GM19240 (cell line): ENCODE measurements at regions not wholly inside any gene's neighbourhood (a gene's known extent, or its start where the extent isn't known, plus 50 kb on each side); places are given as distances from the start of the nearest gene placed in this dataset.

Experiments used
- DNase-seq: peaks from one replicate; pipeline ENCODE4 v3.0.0; 2011; ENCODE audit warnings: low spot score; ENCODE audit not compliant: insufficient read length

- no peak for DNase-seq
These were observed 182.6 kb downstream of the ARRDC4 start for GRCh38 chr15:98143116-98143515.

- no peak for DNase-seq
These were observed 183.9 kb downstream of the ARRDC4 start for GRCh38 chr15:98144388-98144787.

- DNase-seq = no peak
These were observed 185.7 kb downstream of the ARRDC4 start for GRCh38 chr15:98146031-98146820.

DNA sequence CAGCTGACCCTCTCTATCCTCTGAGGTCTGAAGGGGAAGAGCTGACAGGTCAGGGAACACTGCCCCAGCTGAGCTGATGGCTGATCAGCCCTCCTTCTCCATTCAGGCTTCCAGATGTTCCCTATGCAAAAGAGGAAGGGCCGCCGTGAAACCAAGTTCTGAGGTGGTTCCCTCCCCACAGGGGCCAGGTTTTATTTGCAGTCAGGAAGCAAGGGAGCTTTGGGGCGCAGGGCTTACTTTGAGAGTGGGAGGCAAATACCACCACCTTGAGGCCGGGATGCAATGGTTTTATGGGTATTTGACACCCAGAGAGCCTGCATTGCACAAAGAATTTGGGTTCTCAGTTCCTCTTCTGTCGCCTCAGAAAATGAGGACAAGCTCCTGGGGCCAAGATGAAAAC, 186.9 kb downstream of the ARRDC4 start:
- DNase-seq = no peak

DNA sequence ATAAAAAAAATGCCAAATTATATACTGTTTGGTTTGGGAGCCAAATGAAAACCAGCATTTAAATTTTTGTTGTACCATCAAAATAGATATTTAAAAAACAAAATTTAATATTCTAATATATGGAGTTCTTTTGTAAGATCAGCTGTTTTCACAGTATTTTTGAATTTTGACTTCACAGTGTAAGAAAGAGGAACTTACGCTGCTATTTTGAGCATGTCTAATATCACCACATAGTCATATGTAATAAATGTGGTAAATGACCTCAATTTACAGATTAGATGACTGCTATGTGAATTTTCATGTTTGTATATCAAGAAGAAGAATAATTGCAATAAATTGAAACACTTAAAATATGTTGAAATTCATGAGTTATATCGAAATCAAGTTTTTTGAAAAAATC, 189.6 kb downstream of the ARRDC4 start:
- DNase-seq = no peak

DNA sequence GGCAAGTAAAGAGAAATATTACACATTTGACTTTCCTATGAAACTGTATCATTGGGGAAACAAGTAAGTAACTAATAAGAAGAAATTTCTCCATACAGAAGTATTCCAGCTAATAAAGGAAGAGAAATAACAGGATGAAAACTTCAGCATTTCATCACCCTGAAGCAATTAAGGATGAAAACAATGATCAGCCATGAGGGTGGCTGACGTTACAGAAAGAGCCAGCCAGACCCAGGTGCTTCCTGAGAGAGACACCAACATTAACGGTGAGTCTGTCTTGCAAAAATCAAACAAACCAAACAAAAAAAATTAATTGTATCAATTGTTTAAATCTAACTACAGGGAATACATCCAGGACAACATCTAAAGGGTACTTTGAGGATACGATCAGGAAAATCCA, 190.0 kb downstream of the ARRDC4 start:
- no peak for DNase-seq

DNA sequence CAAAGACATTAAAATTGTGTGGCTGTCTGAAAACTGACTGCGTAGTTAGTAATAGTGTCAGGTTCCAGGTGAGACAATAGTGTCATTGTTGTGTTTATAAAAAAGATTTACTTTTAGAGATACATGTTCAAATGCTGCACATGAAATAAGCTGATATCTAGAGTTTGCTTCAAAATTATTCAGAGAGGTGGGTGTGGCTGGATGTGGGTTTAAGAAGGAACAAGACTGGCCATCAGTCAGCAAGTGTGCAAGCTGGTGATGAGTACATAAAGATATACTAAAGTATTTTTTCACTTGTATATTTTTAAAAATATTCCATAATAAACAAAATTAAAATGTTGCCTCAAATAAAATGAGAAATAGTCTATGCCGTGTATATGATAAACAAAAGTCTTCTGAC, 190.6 kb downstream of the ARRDC4 start:
- DNase-seq = no peak

GRCh38 chr15:98152156-98152555, 191.7 kb downstream of the ARRDC4 start:
- DNase-seq = no peak

GRCh38 chr15:98154863-98155262, 194.4 kb downstream of the ARRDC4 start:
- DNase-seq = no peak

- DNase-seq = no peak
These were observed 194.9 kb downstream of the ARRDC4 start for GRCh38 chr15:98155356-98155755.

DNA sequence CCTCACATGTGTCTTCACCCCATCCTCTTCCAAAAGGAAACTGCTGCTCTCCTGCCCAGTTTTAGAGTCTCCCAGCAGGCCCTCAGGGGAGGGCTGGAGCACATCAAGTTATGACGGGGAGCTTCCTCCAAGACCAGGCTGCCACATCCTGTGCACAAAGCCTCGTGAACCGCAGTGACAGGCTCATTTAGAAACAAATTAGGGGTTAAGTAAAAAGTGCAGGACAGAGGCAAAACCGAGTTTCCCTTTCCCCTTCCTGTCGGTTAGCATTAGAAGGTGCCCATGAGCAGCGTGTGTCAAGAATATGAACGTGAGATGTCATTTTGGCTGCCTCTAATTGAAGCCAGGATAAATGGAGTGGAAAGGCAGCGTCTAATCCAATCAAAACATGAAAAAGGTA, 199.7 kb downstream of the ARRDC4 start:
- no peak for DNase-seq

DNA sequence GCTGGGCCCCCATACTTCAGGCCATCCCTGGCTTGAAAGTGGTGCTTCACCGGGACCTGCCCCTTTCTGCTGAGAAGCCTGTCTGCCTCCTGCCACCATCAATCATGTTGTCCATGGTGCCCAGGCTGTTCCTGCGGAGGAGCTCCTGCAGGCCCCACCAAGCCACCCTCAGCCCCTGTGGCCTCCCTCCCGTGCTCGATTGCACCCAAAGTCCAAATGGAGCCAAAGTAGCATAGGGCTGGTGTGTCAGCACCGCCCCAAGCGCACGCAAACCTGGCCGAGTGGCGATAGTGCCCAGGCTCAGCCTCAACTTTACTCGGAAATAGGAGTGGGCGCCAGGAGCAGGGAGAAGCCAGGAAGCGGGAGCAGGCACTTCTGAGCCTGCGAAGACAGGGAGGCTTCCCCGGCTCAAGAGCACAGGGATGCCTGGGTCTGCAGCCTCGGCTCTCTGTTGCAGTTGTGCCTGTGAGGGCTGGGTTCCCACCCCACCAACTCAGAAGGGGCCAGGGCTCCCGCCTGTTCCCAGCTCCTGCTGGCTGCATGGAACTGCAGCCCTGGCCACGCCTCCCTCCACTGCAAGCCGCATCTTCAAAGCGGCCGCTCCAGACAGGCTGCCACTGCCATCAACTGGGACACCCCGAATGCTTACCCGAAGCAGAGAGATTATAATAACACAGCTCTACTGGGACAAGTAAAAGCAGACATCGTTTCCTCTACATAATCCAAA, 203.0 kb downstream of the ARRDC4 start:
- DNase-seq = no peak

GRCh38 chr15:98164571-98164970, 204.1 kb downstream of the ARRDC4 start:
- no peak for DNase-seq

- DNase-seq = no peak
These were observed 204.5 kb downstream of the ARRDC4 start for GRCh38 chr15:98164986-98165385.

DNA sequence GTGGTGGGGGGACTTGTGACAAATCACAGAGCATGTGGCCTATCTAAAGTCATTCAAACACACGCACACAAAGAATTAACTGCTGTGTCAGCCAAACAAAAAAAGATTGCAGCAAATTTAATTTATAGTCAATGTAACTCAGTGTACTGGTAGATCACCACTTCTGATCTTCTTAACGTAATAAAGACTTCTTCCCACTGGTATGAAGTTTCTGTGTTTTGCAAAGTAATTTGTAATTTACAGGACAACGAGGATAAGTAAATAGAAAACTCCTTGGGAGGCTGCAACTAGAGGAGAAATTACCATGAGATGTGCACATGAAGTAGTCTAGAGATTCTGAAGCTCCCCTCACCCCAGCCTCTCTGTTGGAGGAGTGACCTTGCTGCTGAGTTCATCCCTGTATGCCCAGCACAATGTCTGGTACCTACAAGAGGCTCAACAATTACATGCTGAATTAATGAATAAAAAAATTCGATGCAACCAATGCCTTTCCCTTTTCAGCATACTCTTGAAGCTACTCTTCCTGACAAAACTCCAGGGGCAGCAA, 207.3 kb downstream of the ARRDC4 start:
- DNase-seq = no peak

DNA sequence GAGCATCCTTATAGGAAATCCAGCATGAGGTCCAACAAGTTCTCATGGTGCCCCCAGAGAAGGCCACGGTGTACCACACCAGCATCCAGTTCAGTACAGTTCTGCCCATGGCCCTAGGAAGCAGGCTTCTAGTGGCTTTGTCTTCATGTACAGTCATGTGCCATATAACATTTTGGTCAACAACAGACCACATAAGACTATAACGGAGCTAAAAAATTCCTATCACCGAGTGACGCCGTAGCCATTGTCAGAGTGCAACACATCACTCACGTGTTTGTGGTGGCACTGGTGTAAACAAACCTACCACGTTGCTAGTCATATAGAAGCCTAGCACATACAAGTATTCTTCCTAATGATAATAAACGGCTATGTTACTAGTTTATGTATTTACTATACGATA, 209.0 kb downstream of the ARRDC4 start:
- no peak for DNase-seq

GRCh38 chr15:98174286-98174685, 213.8 kb downstream of the ARRDC4 start:
- DNase-seq = no peak

GRCh38 chr15:98174841-98175240, 214.3 kb downstream of the ARRDC4 start:
- DNase-seq = no peak

DNA sequence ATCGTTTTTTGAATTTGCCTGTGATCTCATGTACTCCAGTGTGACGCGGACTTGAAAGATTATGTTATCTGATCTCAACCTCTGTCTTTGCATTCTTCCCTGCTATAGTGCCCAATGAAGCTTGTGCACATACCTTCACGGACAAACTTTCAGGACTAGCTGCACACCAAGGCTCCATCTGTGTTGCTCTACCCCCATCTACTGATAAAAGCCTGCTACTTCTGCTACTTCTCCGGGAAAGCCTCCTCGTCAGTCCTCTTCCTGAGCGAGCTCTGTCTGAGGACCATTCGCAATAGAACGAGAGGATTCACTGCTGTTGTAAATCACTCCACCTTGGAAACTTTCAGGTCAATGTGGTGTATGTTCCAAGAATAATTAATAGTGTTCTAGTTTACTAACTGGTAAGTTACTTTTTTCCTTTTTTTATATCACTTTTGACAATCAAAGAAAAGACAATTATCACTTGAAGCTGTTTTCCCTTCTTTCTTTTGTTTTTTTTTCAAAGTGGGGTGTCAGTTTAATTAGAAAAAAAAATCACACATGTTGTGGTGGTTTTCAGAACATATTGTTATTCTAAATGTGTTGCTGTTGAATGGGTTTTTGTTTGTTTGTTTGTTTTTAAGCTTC, 217.6 kb downstream of the ARRDC4 start:
- DNase-seq = no peak

DNA sequence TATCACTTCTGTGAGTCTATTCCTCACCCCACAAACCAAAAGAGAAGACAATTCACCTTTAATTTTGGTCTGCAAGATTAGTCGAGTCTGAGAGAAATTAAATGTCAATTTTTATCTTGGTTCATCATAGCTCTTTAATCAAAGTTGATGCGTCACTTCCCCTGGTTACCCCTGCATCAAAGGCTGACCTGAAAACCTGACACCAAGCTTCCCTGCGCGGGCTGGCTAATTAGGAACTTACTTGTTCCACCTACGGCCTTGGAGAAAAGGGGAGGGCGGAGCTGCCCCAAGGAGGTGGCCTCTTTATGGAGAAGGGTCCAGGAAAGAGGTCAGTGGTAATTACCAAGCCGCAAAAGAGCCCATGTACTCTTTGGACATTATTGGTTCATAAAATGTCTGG, 218.4 kb downstream of the ARRDC4 start:
- no peak for DNase-seq

DNA sequence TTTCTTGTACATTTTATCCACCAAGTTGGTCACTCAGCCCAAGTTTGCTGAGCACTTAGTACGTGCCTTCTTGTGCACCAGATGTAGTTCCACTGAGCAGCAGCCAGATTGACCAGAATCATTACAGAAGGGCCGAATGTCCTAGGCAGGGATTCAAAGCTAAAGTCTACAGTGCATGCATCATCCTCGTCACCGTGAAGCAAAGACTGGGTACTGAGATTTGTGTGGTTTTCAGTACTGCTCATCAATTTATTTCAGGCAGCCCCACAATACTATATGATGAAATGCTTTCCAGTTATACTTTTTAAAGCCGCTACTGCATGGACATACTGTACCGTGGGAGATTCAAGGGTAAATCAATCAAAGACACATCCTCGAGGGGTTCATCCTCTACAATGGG, 227.0 kb downstream of the ARRDC4 start:
- no peak for DNase-seq

GRCh38 chr15:98190914-98191313, 230.4 kb downstream of the ARRDC4 start:
- no peak for DNase-seq
